NCI-H510A (cell line): ENCODE measurements at regions not wholly inside any gene's neighbourhood (a gene's known extent, or its start where the extent isn't known, plus 50 kb on each side); places are given as distances from the start of the nearest gene placed in this dataset.

Experiments
- DNase-seq: peaks from one replicate; lab custom pipeline; 2025; lab: John Stamatoyannopoulos, UW

DNA sequence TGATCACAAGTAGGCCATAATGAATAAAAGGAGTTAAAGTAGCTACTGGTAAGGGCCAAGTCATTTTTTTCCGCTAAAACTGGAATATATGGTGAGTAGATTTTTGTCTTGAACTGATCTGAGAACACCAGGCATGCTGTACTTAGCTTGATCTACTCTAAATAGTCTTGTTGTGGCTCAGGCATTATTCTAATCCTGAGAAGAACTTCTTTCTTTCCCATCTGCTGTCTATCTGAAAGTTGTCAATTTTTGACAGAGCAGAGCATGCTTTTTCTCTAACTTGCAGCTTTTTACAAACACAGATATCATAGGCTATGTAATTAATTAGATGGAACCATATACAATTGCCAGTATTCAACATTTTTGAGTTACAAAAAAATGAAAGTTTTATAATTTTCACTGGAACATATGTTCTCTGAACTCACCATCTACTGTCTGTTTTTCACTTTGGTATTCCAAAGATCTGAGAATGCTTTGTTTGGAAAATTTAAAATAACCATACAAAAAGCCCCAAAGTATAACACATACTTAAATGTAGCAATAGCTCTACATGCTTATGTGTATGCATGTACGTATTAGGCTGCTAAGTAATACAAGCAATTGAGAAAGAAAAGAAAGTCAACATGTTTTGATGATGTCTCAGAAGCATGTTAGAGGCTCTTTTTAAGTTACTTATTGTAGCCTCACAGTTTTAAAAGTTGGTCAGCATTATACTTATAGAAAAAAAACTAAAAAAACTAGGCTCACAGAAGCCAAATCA lies 542.7 kb upstream of the LUZP2 start:
- DNase-seq, result no peak

- DNase-seq, result no peak
Measured at GRCh38 chr11:23954730-23955129, 542.1 kb upstream of the LUZP2 start.

- DNase-seq, result no peak
Measured at GRCh38 chr11:23956586-23956985, 540.3 kb upstream of the LUZP2 start.

DNA sequence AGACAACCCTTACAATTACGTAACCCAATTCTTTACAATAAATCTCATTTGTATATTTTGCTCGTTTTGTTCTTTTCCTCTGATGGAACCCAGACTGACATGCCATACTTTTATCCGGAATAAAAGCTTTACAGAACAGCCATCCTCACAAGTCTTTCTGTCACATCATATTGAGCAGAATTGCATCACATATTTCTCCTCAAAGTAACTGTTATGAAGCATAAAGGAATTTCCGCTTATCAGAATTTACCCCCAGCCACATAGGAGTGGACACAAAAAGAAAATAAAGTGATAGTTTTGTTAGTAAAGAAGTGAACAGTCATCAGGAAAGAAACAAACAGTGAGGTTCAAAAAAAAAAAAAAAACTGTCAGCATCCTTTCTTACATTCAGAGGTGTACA lies 539.5 kb upstream of the LUZP2 start:
- DNase-seq, result no peak

DNA sequence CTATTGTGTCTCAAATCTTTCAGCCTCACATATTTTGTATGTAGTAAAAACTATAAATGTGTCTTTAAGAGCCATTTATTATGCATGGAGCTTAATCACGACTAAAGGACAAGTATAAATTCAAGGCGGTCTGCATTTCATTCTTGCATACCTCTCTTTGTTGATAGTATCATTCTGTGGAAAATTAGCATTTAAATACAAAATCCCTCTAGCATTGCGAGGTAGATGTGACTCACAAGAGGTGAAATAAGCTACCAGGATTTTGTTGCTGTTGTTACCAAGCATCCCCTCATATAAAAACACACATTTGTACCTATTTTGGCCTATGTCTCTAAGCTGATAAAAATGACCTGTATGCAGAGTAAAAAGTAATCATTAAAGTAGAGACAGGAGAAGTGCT lies 537.4 kb upstream of the LUZP2 start:
- no peak for DNase-seq

- no peak for DNase-seq
Measured at GRCh38 chr11:23961503-23962338, 535.1 kb upstream of the LUZP2 start.

GRCh38 chr11:23973244-23973643 lies 523.6 kb upstream of the LUZP2 start:
- no peak for DNase-seq

GRCh38 chr11:23974051-23974450 lies 522.8 kb upstream of the LUZP2 start:
- no peak for DNase-seq

GRCh38 chr11:23974601-23975000 lies 522.3 kb upstream of the LUZP2 start:
- no peak for DNase-seq

- DNase-seq, result no peak
Measured at GRCh38 chr11:23976426-23976825, 520.4 kb upstream of the LUZP2 start.

- DNase-seq, result no peak
Measured at GRCh38 chr11:23976841-23977271, 520.0 kb upstream of the LUZP2 start.

DNA sequence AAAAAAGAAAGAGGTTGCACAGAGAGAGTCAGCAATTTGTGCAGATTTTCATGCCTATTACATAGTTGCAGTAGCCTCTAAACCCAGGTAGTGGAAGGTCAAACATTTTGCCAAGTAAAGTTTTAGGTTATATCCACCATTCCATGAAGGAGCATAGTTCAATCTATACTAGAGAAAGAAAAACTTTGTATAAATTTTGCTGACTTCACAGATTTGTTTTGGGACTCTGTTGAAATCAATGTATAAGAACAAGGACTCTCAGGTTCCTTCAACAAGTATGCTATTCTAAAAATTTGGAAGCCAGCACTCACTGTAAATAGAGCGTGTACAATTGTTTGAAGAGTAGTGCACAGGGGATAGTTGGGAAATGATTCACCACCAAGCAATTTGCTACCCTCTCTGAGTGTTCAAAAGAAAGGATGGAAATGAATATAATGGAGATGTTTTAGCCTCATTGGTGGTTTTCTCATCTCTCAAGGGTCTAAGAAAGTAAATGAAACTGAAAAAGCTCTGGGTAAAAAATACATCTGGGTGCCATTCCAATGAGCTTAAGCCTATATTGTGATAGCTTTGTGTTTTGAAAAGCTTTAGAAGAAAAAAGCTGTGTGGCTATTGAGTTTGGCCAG lies 508.4 kb upstream of the LUZP2 start:
- DNase-seq, result no peak

- DNase-seq, result no peak
Measured at GRCh38 chr11:23990346-23991164, 506.3 kb upstream of the LUZP2 start.

DNA sequence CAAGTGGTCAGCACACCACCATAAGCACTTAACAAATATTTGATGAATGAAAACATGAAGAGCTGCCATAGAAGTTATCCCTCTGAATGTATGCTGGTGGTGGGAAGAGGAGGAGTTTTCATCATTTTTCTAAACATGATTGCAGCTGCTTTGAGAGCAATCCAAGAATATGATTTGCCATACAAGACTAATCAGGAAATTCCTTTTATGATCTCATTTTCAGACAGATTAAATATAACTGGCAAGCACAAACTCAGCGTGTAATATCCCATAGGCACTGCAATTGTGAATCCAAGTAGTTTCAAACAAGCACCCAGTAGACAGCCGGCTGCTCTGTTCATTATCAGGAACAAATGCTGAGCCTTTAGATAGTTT lies 505.7 kb upstream of the LUZP2 start:
- no peak for DNase-seq

DNA sequence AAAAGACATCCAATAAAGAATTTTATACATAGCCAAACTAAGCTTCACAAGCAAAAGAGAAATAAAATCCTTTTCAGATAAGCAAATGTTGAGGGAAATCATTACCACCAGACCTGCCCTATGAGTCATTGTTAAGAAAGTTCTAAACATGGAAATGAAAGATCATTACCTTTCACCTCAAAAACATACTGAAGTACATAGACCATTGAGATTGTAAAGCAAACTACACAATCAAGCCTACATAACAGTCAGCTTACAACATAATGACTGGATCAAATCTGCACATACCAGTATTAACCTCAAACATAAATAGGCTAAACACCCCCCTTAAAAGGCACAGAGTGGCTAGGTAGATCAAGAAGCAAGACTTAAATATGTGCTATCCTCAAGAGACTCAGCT lies 501.0 kb upstream of the LUZP2 start:
- no peak for DNase-seq

DNA sequence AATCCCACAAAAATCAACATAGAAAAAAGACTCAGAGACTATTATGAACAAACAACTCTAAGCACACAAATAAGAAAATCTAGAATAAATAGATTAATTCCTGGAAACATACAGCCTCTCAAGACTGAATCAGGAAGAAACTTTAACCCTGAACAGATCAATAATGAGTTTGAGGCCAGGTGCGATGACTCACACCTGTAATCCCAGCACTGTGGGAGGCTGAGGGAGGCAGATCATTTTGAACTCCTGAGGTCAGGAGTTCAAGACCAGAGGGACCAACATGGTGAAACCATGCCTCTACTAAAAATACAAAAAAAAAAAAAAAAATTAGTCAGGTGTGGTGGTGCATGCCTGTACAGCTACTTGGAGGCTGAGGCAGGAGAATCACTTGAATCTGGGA lies 499.5 kb upstream of the LUZP2 start:
- no peak for DNase-seq

GRCh38 chr11:24005202-24005876 lies 491.5 kb upstream of the LUZP2 start:
- DNase-seq, result no peak

GRCh38 chr11:24043842-24044241 lies 453.0 kb upstream of the LUZP2 start:
- no peak for DNase-seq

GRCh38 chr11:24046731-24047130 lies 450.1 kb upstream of the LUZP2 start:
- no peak for DNase-seq

GRCh38 chr11:24056051-24056450 lies 440.8 kb upstream of the LUZP2 start:
- DNase-seq, result no peak

GRCh38 chr11:24060125-24060524 lies 436.7 kb upstream of the LUZP2 start:
- DNase-seq, result no peak
